Ectodermal cell (in vitro differentiated cells): ENCODE measurements at regions not wholly inside any gene's neighbourhood (a gene's known extent, or its start where the extent isn't known, plus 50 kb on each side); places are given as distances from the start of the nearest gene placed in this dataset.

Experiments
- H3K27ac ChIP-seq: 2 replicates; pipeline ENCODE4 v1.7.0; 2013; ENCODE audit warnings: mild to moderate bottlenecking, low read depth, low read length; ENCODE audit not compliant: insufficient read depth, poor library complexity, severe bottlenecking
- H3K27me3 ChIP-seq: 2 replicates; pipeline ENCODE4 v1.7.0; 2013; ENCODE audit warnings: mild to moderate bottlenecking, low read length; ENCODE audit not compliant: insufficient read depth, control insufficient read depth, poor library complexity, severe bottlenecking
- H3K36me3 ChIP-seq: one replicate; pipeline ENCODE4 v1.7.0; 2013; ENCODE audit warnings: low read length; ENCODE audit not compliant: control insufficient read depth, insufficient read depth
- H3K4me1 ChIP-seq: one replicate; pipeline ENCODE4 v1.7.0; 2013; ENCODE audit warnings: low read length; ENCODE audit not compliant: control insufficient read depth, insufficient read depth
- H3K4me3 ChIP-seq: 2 replicates; pipeline ENCODE4 v1.7.0; 2013; ENCODE audit warnings: low read depth, low read length, control low read depth; ENCODE audit not compliant: insufficient read depth
- H3K9me3 ChIP-seq: 2 replicates; pipeline ENCODE4 v1.7.0; 2013; ENCODE audit warnings: mild to moderate bottlenecking, low read length, moderate library complexity; ENCODE audit not compliant: control insufficient read depth
- WGBS, 2 experiments: methylation state at CpG; one replicate each; pipeline ENCODE4 v1.1.7; 2013; ENCODE audit warnings: missing lambda C conversion rate in 2 of 2; 5-methylcytosine and 5-hydroxymethylcytosine counted together

GRCh38 chr6:113187661-113188060, 669.5 kb upstream of the MARCKS start:
- Histone ChIP-seq H3K9me3 (no peaks in the 10 kb centered on the region), H3K27me3 (no peaks in the 10 kb centered on the region), H3K4me3 (no peak overlapping the region), H3K27ac (no peak overlapping the region), H3K36me3 (no peaks in the 10 kb centered on the region), H3K4me1 (no peaks in the 10 kb centered on the region)
- 100% methylated on average over 1 of the region's 1 CpG; no CpG with 5 or more reads in 1 of the 2 experiments for WGBS, 2 experiments

- Histone ChIP-seq H3K4me3 (no peak overlapping the region), H3K9me3 (no peaks in the 10 kb centered on the region), H3K27me3 (no peaks in the 10 kb centered on the region), H3K27ac (no peak overlapping the region), H3K36me3 (no peaks in the 10 kb centered on the region), H3K4me1 (no peaks in the 10 kb centered on the region)
- 96 to 98% methylated on average over 4 of the region's 4 CpGs for WGBS, 2 experiments
Observed at GRCh38 chr6:113188962-113189361, 668.2 kb upstream of the MARCKS start.

GRCh38 chr6:113190170-113190569, 667.0 kb upstream of the MARCKS start:
- Histone ChIP-seq H3K4me1 (no peaks in the 10 kb centered on the region), H3K27me3 (no peaks in the 10 kb centered on the region), H3K36me3 (no peaks in the 10 kb centered on the region), H3K27ac (no peak overlapping the region), H3K9me3 (no peaks in the 10 kb centered on the region), H3K4me3 (no peak overlapping the region)
- WGBS, 2 experiments, result 90 to 97% methylated on average over 2 of the region's 2 CpGs

- Histone ChIP-seq H3K4me3 (no peak overlapping the region), H3K9me3 (no peaks in the 10 kb centered on the region), H3K27ac (no peak overlapping the region), H3K36me3 (no peaks in the 10 kb centered on the region), H3K27me3 (no peaks in the 10 kb centered on the region), H3K4me1 (no peaks in the 10 kb centered on the region)
- 93% methylated on average over 1 of the region's 2 CpGs; no CpG with 5 or more reads in 1 of the 2 experiments for WGBS, 2 experiments
Observed at GRCh38 chr6:113194090-113194489, 663.1 kb upstream of the MARCKS start.

GRCh38 chr6:113202852-113203714, 654.1 kb upstream of the MARCKS start:
- Histone ChIP-seq H3K4me1 (peaks cover 9% of the 10 kb centered on the region), H3K4me3 (no peak overlapping the region), H3K27me3 (no peaks in the 10 kb centered on the region), H3K36me3 (no peaks in the 10 kb centered on the region), H3K9me3 (no peaks in the 10 kb centered on the region), H3K27ac (no peak overlapping the region)
- 77 to 88% methylated on average over 2 of the region's 4 CpGs for WGBS, 2 experiments

- no peak overlapping the region for H3K27ac ChIP-seq
- H3K4me3 ChIP-seq, result no peak overlapping the region
- H3K4me1 ChIP-seq, result peaks cover 9% of the 10 kb centered on the region
- no peaks in the 10 kb centered on the region for H3K9me3 ChIP-seq
- H3K27me3 ChIP-seq, result no peaks in the 10 kb centered on the region
- H3K36me3 ChIP-seq, result no peaks in the 10 kb centered on the region
- WGBS, 2 experiments, result 91 to 92% methylated on average over 4 of the region's 4 CpGs
Observed at GRCh38 chr6:113203715-113204110, 653.4 kb upstream of the MARCKS start.

GRCh38 chr6:113205553-113205952, 651.6 kb upstream of the MARCKS start:
- Histone ChIP-seq H3K27ac (no peak overlapping the region), H3K36me3 (no peaks in the 10 kb centered on the region), H3K27me3 (no peaks in the 10 kb centered on the region), H3K4me3 (no peak overlapping the region), H3K4me1 (peaks cover 9% of the 10 kb centered on the region), H3K9me3 (no peaks in the 10 kb centered on the region)
- no CpG with 5 or more reads among the region's 1 CpG for WGBS, 2 experiments

GRCh38 chr6:113208726-113209125, 648.4 kb upstream of the MARCKS start:
- WGBS, 2 experiments, result no CpG with 5 or more reads among the region's 2 CpGs

GRCh38 chr6:113209315-113209714, 647.8 kb upstream of the MARCKS start:
- H3K27me3 ChIP-seq, result no peaks in the 10 kb centered on the region
- 70 to 71% methylated on average over 5 of the region's 5 CpGs for WGBS, 2 experiments
- no peaks in the 10 kb centered on the region for H3K9me3 ChIP-seq

More at GRCh38 chr6:113208726-113209125, 648.4 kb upstream of the MARCKS start:
- Histone ChIP-seq H3K9me3 (no peaks in the 10 kb centered on the region), H3K36me3 (no peaks in the 10 kb centered on the region), H3K4me1 (no peaks in the 10 kb centered on the region), H3K27me3 (no peaks in the 10 kb centered on the region), H3K4me3 (no peak overlapping the region), H3K27ac (no peak overlapping the region)

GRCh38 chr6:113211170-113211569, 646.0 kb upstream of the MARCKS start:
- Histone ChIP-seq H3K4me3 (no peak overlapping the region), H3K4me1 (no peaks in the 10 kb centered on the region), H3K9me3 (no peaks in the 10 kb centered on the region), H3K36me3 (no peaks in the 10 kb centered on the region), H3K27ac (no peak overlapping the region), H3K27me3 (no peaks in the 10 kb centered on the region)

More at GRCh38 chr6:113209315-113209714, 647.8 kb upstream of the MARCKS start:
- Histone ChIP-seq H3K4me3 (no peak overlapping the region), H3K27ac (no peak overlapping the region), H3K36me3 (no peaks in the 10 kb centered on the region), H3K4me1 (no peaks in the 10 kb centered on the region)
